ENCODE measurements at regions not wholly inside any gene's neighbourhood (a gene's known extent, or its start where the extent isn't known, plus 50 kb on each side); places are given as distances from the start of the nearest gene placed in this dataset.
"Not testable (repeated sequence)": the region's sequence is repeated elsewhere in the genome, so short reads cannot be mapped to it uniquely, and the experiment has no call there.

DNA sequence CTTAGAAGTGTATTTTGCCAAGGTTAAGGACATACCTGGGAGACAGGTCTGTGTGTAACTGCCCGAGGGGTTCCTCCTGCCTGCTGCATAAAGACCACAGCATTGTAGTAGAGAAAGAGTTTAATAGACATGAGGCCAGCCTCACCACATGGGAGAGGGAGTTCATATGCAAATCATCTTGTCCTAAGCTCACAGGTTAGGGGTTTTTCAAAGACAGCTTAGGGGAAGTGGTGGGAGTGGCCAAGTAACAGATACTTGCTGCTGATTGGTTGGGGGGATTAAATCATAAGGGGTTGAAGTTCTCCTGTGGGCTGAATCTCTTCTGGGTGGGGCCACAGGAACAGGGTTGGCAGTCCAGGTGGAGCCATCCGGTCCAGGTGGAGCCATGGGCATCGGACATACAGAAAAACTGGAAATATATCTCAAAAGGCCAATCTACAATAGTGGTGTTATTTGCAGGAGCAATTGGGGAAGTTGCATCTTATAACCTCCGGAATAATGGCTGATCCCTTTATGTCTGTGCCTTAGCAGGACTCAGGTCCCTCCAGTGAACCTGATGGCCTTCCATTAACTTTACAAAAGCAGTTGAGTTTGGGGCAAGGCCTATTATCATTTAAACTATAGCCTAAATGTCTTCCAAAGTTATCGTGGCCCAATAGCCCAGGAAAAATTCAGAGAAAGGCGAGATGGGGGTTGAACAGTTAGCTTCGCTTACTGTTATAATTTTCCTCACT, 86.0 kb upstream of the MFGE8 start:
- intact Hi-C loops (cut with DNase I; ENCODE audit: low total_unique reads): no loop called here
- TF ChIP-seq, protein P1, sequence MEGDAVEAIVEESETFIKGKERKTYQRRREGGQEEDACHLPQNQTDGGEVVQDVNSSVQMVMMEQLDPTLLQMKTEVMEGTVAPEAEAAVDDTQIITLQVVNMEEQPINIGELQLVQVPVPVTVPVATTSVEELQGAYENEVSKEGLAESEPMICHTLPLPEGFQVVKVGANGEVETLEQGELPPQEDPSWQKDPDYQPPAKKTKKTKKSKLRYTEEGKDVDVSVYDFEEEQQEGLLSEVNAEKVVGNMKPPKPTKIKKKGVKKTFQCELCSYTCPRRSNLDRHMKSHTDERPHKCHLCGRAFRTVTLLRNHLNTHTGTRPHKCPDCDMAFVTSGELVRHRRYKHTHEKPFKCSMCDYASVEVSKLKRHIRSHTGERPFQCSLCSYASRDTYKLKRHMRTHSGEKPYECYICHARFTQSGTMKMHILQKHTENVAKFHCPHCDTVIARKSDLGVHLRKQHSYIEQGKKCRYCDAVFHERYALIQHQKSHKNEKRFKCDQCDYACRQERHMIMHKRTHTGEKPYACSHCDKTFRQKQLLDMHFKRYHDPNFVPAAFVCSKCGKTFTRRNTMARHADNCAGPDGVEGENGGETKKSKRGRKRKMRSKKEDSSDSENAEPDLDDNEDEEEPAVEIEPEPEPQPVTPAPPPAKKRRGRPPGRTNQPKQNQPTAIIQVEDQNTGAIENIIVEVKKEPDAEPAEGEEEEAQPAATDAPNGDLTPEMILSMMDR (IDR thresholded peaks at IDR 0.05): no peak
- TF ChIP-seq POLR2A (IDR thresholded peaks at IDR 0.05): no peak
- peak in 1 of 2 donors; percentile 36 for DNase-seq (ENCODE audit: low spot score in 2 of 2)
- H3K4me3 ChIP-seq (ENCODE audit: low read depth, poor library complexity, severe bottlenecking): no peak overlapping the region
- WGBS, 2 donors: 86 to 87% methylated on average over 7 of the region's 7 CpGs

DNA sequence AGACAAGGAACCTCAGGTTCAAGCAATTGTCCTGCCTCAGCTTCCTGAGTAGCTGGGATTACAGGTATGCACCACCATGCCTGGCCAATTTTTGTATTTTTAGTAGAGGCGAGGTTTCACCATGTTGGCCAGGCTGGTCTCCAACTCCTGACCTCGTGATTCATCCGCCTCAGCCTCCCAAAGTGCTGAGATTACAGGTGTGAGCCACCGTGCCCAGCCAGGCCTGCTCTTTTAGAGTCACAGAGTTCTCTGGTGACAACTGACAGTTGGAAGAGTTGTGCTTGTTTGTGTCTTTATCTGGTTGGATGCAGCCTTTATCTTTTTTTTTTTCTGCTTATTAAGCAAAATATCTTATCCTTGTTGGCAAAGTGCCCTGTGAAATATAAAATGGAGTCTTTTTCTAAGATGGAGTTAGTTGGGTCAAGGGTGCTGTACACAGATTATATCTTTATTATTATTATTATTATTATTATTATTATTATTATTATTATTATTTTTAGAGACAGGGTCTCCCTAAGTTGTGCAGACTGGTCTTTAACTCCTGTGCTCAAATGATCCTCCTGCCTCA, 86.5 kb upstream of the ABHD2 start:
- WGBS, 2 donors: 66 to 74% methylated on average over 4 of the region's 4 CpGs
- not testable (repeated sequence) for H3K4me3 ChIP-seq (ENCODE audit: low read depth, poor library complexity, severe bottlenecking)
- DNase-seq (ENCODE audit: low spot score in 2 of 2): peak in 1 of 2 donors; percentile 12
- intact Hi-C loops (cut with DNase I; ENCODE audit: low total_unique reads): loop anchor here (5.0 kb wide), 1 partner anchor 1881 kb away; the partner anchor contains the start of gene FES

DNA sequence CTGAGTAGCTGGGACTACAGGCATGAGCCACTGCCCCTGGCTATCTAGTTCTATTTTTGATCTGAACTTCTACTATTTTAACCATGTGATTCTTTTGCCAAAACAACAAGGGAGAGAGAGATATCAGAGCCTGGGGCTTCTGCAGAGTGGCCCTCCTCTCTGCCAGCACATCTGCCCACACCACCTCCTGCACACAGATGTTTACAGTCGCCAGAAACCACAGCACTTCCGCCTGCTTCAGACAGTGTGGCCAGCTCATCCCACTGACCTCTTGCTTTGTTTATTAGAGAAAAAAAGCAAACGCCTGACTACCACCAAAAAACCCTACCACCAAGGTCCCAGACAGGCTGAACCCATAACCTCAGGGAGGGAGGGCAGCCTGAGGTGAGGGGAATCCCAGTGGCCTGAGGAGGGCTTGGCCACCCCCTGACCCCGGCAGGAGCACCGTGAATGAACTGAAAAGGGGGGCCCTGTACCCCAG, 85.9 kb upstream of the ABHD2 start:
- DNase-seq (ENCODE audit: low spot score in 2 of 2): peak in 1 of 2 donors; percentile 60
- 41% methylated on average over 5 of the region's 5 CpGs for WGBS, 2 donors
- TF ChIP-seq, protein P1 (IDR thresholded peaks at IDR 0.05): no peak
- TF ChIP-seq POLR2A (IDR thresholded peaks at IDR 0.05): no peak
- intact Hi-C loops (cut with DNase I; ENCODE audit: low total_unique reads): loop anchor here (5.0 kb wide), 1 partner anchor 1880 kb away; the partner anchor contains the start of gene FES
- no peak overlapping the region for H3K4me3 ChIP-seq (ENCODE audit: low read depth, poor library complexity, severe bottlenecking)

DNA sequence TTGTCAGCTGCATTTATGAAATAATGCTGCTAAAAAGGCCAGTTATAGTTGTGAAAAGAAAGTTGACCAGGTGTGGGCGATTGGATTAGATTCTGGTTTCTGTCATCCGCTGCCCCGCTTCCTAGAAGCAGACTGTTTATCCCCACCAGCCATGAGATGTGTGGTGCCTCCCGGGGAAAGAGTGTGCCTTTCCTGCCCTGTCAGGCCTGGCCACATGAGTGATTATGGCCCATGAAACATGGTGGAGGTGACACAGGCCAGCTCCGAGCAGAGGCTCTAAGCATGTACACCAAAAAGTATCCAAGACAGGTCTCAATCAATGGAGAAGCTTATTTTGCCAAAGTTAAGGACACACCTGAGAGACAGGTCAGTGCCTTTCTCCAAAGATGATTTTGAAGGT, 85.4 kb upstream of the ABHD2 start:
- peak in 1 of 2 donors; percentile 39 for DNase-seq (ENCODE audit: low spot score in 2 of 2)
- no peak overlapping the region for H3K4me3 ChIP-seq (ENCODE audit: low read depth, poor library complexity, severe bottlenecking)
- 86 to 87% methylated on average over 5 of the region's 5 CpGs for WGBS, 2 donors
- intact Hi-C loops (cut with DNase I; ENCODE audit: low total_unique reads): loop anchor here (5.0 kb wide), 1 partner anchor 1879 kb away; the partner anchor contains the start of gene FES
- TF ChIP-seq, protein P1 (IDR thresholded peaks at IDR 0.05): no peak
- TF ChIP-seq POLR2A (IDR thresholded peaks at IDR 0.05): no peak

DNA sequence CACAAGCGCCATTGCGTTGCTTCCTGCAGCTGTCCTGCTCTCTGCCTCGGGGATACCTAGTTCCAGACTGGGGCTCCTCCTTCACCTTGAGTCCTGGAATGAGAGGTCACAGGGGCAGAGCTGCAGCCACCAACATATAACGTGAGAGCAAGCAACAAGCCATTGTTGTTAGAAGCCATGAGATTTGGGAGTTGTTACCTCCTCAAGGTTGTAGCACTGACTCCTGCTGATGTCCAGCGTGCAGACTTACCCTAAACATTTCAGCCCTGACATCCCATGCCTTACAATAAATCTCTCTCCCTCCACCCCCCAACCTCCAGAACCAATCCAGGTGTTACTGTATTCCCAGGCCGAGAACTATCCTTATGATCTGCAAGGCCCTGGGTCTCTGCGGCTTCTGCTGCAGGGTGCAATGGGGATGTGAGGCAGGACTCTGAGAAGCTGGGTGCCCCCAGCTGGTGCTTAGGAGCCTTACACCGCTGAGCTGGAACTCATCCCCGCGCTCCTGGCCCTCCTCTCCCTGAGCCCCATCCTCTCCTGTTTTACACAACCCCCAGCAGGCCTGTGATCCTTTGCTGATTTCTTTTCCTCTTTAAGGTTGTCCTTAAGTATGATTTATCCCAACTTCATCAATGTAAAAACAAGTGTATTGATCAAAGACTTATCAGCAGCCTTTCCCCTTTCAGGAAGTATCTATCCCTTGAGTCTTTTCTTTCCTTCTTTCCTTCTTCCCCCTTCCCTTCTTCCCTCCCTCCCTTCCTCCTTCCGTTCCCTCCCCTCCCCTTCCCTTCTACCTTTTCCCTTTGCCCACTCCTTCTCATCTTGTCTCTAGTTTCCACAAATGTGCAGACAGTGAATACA, 84.2 kb upstream of the ABHD2 start:
- no peak for TF ChIP-seq POLR2A (IDR thresholded peaks at IDR 0.05)
- TF ChIP-seq, protein P1 (IDR thresholded peaks at IDR 0.05): no peak
- intact Hi-C loops (cut with DNase I; ENCODE audit: low total_unique reads): loop anchor here (5.0 kb wide), 1 partner anchor 1878 kb away; the partner anchor contains the start of gene FES
- H3K4me3 ChIP-seq (ENCODE audit: low read depth, poor library complexity, severe bottlenecking): no peak overlapping the region
- DNase-seq (ENCODE audit: low spot score in 2 of 2): peak in 1 of 2 donors; percentile 72
- WGBS, 2 donors: 77% methylated on average over 11 of the region's 11 CpGs

DNA sequence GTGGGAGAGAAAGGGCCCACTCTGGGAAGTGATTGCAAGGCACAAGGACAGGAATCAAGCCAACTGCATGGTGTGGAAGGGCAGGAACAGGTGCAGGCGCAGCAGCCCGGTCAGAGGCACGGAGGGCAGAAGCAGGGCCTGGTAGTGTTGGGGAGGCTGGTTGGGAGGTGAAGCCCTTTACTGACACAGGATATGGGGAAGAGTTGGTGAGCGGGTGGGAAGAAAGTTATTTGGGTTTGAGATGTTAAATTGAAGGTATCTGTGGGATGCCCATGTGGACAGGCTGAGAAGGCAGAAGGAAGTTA, 83.6 kb upstream of the ABHD2 start:
- TF ChIP-seq, protein P1 (IDR thresholded peaks at IDR 0.05): no peak
- TF ChIP-seq POLR2A (IDR thresholded peaks at IDR 0.05): no peak
- H3K4me3 ChIP-seq (ENCODE audit: low read depth, poor library complexity, severe bottlenecking): no peak overlapping the region
- 87% methylated on average over 4 of the region's 4 CpGs for WGBS, 2 donors
- intact Hi-C loops (cut with DNase I; ENCODE audit: low total_unique reads): loop anchor here (5.0 kb wide), 1 partner anchor 1878 kb away; the partner anchor contains the start of gene FES
- DNase-seq (ENCODE audit: low spot score in 2 of 2): peak in 1 of 2 donors; percentile 48

DNA sequence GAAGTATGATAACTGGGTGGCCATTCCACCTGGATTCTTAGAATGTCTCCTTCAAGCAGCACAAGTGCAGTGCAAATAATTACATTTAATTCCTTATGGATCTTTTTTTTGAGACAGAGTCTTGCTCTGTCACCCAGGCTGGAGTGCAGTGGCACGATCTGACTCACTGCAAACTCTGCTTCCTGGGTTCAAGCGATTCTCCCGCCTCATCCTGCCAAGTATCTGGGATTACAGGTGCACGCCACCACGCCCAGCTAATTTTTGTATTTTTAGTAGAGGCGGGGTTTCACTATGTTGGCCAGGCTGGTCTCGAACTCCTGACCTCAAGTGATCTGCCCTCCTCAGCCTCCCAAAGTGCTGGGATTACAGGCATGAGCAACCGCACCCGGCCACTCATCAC, 80.7 kb upstream of the ABHD2 start:
- intact Hi-C loops (cut with DNase I; ENCODE audit: low total_unique reads); H3K4me3 ChIP-seq (ENCODE audit: low read depth, poor library complexity, severe bottlenecking): not testable (repeated sequence)
- WGBS, 2 donors: 83 to 91% methylated on average over 9 of the region's 9 CpGs
- peak in 1 of 2 donors; percentile 54 for DNase-seq (ENCODE audit: low spot score in 2 of 2)
